Activated CD4-positive, CD25-positive, alpha-beta regulatory T cell (primary cell): ENCODE measurements at regions not wholly inside any gene's neighbourhood (a gene's known extent, or its start where the extent isn't known, plus 50 kb on each side); places are given as distances from the start of the nearest gene placed in this dataset.

Experiments used
- DNase-seq, 4 experiments: peaks; one replicate each; lab custom pipeline; 2025; lab: John Stamatoyannopoulos, UW

DNA sequence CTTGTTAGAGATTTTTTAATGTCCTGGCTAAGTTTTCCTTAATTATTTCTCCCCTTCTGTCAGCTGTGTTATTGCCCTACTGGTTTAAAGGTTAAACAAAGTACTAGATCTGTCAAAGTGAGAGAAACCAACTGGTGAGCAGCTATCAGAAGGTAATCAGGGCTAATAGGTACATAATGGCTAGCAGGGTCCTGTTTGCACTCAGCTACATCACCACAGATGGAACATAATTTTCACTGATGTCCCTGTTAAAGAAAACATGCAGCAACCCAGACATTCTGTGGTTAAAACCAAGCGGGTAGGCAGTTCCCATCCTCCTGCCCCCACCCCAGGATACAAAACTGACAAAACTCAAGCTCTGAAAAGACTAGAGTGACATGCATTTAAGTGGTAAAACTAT, 473.9 kb downstream of the NR2F1-AS1 start:
- DNase-seq, result no peak

DNA sequence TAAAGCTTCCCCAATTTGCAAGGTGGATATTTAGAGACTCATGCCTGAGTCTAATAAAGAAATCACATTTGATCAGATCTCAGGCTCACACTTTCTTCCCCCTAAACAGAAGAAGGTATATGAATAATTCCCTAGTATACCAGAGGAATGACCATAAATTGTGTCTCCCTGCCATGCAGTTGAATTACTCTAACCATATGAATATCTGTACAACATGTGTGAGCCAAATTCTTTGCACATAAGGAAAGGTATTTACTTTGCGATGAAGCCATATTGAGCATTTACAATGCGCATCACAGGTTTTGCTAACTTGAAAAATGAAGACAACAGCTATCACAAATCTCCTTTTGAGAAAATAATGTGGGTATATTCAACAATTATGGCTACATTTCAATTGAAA, 479.4 kb downstream of the NR2F1-AS1 start:
- no peak for DNase-seq

DNA sequence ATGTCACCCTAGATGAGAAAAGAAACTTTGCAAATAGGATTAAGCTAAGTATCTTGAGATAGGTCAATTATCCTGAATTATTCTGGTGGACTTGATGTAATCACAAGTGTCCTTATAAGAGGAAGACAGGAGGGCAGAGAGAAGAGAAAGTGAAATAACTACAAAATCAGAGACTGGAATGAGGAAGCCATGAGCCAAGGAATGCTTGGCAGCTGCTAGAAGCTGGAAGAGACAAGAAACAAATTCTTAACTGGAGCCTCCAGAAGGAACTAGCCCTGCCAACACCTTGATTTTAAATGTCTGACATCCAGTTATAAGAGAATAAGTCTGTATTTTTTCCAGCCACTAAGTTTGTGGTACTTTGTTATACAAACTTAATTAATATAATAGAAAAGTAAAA, 480.0 kb downstream of the NR2F1-AS1 start:
- no peak for DNase-seq

DNA sequence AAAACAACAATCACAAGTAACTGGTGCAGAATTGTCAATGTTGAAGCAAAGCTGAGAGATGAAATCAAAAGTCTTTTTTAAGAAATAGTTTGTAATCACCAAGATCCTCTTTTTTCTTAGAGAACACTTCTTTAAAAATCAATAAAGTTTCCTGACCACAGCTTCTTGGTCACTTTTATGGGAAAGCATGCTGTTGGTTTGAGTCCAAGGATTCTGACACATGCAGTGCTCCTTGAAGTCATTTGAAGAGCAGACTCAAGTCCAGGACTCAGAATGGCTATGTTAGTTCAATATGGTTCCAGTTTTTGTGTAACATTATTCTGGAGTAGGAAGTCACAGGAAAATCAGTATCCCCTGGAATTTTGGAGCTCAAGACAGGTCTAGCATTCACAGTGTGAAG, 480.6 kb downstream of the NR2F1-AS1 start:
- DNase-seq, result no peak

DNA sequence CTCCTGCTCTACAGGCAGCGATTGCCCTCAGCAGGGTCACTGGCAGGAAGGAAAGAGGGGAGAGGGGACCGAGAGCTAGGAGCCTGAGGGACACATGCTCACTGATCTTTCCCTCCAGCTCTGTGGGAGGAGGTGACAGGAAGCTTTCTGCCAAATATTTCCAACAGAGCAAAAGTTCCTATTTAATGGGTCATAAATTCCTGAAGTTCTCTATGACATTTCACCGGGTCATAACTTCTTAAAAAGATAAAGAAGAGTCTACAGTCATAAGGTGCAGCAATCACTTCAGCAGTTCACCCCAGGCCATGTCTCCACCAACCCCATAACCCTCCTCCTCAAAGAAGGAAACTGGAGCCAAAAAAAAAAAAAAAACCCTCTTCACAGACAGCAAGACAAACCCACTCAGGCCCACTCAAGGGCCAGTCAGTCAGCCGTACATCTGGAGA, 481.1 kb downstream of the NR2F1-AS1 start:
- no peak for DNase-seq

DNA sequence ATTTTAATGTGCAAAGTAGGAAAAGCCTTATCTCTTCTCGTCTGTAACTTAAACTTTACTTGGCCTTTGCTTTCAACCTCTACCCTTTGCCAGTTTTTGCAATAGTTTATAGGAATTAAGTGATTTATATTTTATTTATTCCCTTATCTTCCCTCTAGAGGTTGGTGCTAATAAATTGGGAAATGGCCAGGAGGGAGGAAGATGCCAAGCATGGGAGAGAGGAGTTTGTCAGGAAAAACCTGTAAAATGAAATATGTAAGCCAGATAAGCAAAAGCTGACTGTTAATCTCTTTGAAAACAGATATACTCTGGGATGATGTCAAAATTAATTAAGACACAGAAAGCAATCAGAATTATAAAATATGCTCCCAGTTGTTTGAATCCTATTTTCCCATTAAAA, 484.5 kb downstream of the NR2F1-AS1 start:
- no peak for DNase-seq

DNA sequence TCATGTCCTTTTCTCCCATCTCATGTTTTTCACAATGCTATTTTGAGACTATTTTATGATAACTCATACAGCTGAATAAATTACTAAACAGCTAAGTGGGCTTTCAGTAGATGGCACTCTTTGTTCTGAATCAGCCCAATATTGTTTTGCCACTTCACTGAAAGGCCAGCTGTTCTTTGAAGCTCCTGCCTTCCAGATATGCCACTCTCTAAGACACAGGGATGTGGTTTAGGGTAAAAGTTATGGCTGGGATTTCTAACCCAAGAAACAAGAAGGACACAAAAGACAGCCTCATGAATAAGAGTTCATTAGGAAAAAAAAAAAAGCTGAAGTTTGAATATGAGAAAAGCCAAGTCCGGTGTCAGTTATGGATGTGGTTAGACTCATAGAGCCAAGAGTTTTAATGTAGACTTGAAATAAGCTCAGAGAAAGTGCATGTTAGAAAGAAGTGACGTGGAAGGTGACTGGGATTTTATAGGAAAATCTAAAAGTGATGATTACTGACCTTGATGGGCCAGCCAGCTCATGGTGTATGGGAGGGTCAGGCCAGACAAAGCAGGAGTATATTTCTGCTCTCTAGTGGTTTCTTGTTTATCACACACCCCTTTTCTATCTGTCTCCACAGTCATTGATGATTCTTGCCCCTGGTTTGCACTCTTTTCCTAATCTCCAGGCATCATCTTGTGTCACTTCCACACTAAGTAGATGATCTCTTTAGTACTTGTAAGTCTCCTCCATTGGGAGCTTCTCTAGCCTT, 488.5 kb downstream of the NR2F1-AS1 start:
- no peak for DNase-seq

DNA sequence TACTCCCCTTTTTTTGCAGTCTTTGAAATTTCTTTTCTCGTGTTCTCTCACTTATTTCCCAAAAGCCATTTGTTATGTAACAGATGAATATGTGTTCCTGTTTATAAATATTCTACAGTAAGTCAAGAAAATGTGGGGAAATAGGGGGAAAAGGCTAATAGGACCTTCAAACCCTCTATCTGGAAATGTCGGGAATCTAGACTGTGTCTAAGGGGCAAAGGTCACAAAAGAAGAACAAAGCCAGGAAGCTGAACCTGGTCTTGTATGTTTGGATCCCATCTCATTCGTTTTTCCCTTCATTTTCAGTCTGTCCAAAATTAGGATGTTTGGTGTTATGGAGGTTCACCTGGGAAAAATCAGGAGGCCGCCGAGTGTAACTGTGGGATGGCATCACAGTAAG, 490.3 kb downstream of the NR2F1-AS1 start:
- no peak for DNase-seq

DNA sequence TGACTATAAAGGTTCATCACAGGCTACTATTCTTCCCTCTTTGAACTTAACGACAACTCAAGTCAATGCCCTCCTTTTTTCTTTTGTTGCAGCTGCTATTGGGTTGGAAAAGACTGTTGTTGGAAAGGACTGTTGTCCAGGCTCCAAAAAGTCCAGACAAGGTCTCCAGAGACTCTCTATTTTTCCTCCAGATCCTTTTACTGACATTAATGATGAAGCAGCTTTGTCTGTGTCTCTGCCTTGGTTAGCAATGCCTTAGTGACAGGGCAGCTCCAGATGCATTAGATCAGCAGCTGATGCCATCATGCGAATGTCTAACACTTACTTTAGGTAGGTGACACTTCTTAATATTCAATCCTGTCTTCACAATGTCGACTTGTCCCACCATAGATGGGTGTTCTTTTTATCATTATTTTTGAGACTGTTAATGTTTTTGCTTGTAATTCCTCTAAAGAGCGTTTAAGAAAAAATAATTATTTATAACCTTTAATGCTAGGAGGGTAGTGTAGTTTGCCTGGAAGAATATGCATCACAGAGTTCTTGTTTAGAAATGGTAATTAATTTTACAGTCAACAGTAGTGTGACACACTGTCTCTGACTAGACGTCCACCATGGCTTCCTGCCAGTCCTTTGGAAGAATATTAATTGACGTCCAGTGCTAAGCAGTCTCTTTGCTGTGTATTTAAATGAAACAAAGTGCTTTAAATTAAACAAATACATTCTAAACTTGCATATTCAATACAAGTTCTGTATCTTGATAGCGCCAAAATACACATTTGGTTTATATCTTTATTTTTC, 492.2 kb downstream of the NR2F1-AS1 start:
- no peak for DNase-seq

DNA sequence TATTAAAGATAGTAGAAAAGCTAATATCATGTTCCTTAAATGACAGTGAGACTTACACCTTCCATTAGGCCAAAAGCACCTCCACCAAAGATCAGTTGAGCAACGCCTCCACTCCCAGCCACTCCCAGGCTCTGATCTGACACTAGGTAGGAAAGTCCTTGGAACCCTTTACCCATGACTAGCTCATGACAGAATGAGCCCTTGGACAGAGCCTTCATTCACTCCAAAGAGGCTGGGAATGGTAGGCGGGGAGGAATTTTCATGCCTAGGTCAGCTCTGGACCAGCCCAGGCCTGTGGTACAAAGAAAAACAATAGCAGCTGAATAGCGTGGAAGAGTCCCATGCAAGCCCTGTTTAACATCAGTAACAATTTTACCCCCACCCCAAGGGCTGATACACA, 493.7 kb downstream of the NR2F1-AS1 start:
- DNase-seq, result no peak

DNA sequence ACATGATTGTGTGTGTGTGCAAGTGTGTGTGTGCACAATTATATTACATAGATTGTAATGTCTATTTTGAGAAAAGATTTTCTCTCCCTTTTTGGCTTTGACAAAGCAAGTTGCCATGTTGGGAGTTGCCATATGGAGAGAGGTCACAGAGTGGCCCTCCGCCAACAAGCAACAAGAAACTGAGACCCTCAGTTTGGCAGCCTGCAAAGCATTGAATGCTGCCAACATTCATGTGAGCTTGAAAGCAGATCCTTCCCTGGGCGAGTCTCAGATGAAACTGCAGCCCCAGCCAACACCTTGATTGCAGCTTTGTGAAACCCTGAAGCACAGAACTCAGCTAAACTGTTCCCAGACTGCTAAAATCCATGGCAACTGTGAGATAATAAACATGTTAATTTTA, 498.0 kb downstream of the NR2F1-AS1 start:
- no peak for DNase-seq

DNA sequence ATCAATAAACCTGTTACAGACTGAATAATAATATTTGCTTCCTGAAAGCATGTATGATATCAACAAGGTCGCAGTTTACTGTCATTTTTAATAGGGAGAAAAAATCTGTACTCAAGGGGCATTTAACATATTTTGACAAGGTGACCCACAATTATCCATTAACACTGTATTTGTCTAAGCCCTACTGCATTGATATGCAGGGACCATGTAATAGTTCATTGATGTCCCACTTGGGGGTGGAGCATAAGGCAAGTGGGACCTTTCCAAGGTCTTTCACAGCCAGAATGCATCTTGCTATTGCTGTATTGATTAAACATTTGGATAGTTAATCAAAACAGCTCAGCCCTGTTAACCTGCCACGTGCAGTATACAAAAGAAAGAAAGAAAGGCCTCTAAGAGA, 502.0 kb downstream of the NR2F1-AS1 start:
- no peak for DNase-seq

DNA sequence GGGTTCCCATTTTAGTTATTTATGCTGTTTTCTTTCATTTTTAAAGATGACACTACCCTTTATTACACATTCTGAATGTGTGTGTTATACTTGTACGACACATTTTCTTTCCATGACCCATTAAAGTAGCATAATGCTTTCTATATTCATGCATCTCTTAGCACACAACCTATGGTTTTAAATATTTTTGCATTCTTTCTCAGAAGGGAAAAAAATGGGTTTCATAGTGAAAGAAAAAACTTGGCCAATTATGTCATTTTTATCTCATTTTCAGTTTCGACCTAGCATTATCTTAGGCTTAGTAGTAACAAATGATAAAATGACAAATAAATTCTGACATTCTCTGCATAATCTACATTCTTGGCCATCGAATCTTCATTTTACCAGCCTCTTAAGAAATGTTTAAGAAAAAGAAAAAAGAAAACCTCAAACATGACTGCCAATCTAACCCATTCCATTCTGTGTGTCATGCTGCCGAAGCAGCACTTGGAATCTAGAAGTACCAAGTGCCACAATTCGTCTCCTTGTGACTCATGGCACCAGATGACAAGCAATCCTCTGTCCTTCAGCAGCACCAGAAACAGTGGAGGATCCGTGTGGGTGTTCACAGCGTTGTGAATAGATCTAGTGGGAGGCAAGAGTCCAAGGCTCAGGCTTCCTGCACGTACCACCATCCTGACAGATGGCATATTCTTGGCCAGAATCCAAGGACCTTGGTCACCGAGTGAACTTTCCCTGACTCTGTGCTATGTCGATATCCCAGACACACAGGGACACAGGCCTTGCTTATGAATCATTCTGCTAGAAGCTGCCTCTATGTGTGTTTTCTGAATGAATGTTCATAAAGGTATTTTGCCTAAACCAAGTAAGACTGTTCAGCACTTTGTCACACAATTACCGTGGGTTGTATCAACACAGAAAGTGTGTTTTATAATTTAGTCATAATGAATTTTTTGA, 502.7 kb downstream of the NR2F1-AS1 start:
- DNase-seq, result no peak

DNA sequence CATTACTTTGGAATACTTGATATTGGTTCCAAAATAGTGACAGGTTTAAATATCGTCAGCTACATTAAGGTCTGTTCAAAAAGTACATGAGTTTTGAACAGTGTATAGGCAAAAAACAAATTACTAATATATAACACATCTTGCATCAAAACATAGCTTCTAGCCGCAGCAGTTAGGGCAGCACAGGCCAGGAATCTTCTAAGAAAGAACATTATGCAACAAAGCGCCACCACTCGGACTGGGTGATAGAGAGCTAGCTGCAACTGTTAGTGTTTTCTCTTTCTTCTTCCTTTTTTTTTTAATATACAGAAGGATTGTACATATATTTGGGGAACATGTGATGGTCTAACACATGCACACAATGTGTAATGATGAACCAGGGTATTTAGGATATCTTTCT, 504.5 kb downstream of the NR2F1-AS1 start:
- no peak for DNase-seq

DNA sequence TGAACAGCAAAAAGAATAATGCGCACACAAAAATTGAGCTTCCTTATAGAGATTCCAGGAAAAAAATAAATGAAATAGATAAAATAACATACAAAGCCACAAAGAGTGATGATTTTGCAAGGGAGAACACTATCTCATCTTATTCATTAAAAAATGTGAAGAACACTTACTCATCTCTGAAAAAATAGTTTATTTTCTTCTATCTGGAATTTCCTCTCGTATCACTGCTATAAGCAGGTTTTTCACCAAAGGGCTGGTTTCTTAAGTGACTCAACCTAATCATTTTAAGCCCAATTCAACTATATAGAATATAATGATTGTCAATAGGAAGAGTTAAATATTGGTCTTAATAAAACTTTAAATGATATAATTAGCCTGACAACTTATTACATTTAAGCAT, 504.9 kb downstream of the NR2F1-AS1 start:
- DNase-seq, result no peak

DNA sequence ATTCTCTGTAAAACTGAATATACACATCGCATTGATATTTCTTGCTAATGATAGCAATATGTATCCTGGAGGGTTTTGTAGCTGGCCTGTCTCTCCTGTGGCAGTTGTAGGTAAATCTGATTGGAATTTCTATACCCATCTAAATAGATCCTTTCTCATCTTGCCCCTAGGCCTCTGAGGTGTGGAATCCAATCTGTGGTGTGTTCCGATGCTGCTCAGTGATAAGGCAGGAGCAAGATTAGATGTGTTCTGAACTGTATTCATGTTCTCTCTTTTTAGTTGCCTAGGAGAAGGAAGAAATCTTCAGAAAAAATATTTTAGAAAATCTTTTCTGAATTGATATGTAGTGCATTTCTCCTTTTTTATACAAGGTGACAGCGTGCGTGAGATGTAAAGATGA, 507.5 kb downstream of the NR2F1-AS1 start:
- no peak for DNase-seq

DNA sequence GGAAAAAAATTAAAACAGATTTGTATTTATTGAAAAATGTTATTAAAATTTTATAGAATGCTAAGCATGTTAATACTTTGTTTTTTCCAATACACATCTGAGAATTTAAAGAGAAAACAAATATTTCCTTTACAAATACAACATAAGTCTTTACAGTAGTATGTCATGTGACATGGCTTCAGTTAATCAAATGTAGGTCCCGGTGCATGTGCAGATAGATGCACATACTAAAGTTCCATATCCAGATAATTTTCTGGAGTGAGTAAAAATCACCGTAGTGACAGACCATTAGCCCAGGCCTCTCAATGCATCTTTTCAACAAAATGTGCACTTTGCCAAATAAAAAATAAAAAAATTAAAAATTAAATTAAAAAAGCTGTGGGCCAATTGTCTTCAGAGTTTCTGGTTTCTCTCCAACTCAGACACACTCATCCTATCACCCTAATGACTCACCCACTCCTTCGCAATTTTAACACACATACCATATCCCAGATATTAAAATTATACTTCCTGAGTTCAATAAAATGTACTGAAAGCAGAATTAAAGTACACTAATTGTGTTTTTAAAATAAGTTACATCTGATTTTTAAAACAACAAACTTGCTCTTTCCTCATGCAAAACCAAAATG, 508.1 kb downstream of the NR2F1-AS1 start:
- DNase-seq, result no peak

DNA sequence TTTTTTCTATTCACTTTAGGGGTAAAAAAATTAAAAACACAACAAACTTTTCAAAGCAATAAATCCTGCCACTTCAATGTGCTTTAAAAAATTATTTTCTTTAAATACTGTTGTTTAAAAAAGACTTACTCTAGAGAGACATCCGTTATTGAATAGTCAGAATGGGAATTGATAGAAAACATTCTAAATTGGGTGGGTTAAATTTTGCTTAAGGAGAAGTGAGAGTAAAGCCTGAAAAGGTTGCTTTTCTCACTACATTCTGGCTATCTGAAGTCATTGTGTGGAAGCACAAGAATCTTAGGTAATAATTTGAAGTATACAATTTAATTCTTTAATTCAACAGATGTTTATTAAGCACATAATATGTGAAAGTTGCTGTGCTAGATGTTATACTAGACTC, 509.3 kb downstream of the NR2F1-AS1 start:
- DNase-seq, result no peak

DNA sequence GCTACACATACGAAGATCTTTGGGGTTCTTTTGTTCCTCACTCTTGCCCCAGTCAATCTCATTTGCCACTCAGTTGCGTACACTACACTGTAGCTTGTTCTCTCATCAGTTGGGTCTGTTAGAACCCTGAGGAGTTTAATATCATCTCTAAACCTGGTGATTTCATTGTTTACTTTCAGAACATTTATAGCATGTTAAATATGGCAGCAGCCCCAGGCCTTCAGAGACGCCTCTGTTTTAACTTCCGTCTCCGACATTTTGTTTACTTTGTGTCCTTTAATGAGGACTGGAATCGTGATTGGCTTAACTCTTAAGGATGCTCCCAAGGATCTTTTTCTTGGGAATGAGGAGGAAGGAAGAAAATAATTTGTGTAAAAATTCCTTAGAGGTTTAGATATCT, 510.1 kb downstream of the NR2F1-AS1 start:
- DNase-seq, result no peak

DNA sequence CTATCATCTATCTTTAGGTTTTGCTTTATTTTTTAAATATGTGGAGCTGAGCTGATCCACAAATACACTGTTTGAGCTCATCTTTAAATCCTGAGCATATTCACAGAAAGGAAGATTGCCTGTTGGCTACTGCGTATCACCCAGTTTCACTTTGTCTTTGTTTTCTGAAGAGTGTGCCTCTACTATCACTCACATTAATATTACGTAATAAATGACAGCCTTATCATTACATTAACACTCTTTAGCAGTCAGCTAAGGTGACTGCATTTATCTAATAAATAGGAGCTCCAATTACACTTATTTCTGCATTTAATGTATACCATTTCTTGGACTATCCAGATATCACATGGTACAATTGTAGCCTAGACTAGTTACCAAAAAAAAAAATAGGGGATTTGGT, 511.7 kb downstream of the NR2F1-AS1 start:
- no peak for DNase-seq

DNA sequence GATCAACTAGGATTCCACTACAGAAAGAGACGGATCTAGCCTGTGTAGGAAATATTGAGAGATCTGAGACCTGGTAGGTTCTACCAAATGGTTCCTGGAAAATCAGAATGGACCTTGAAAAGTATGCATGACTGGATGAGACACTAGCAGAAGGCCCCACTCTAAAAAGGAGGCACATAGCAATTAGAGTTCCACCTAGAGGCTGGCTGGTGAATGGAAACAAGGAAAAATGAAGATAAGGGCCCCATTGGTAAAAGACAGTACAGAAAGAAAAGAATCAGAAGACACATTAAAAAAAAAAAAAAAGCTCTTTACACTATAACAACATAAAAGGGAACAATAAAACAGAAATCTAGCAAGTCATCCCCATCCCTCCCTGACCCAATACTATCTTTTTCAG, 518.5 kb downstream of the NR2F1-AS1 start:
- no peak for DNase-seq

DNA sequence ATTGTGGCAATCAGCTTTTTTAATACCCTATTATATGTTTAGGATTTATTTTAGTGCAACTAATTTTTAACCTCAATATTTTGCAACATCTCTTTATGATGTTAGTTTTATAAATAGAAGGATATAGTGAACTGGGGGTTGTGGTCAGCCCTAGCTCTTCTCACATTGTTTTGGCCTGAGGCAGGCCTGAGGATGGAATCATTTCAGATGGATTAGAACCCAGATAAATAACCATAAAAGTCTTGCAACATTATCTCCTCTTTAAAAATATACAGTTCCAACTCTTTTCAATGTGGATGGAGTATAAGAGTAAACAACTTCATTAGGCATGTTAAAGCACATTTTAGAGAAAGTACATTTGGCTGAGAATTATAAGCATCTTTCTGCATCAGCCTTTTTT, 522.7 kb downstream of the NR2F1-AS1 start:
- DNase-seq, result no peak
